AG04449 (cell line): ENCODE measurements at regions not wholly inside any gene's neighbourhood (a gene's known extent, or its start where the extent isn't known, plus 50 kb on each side); places are given as distances from the start of the nearest gene placed in this dataset.

Experiments used
- CTCF ChIA-PET: fragments of 350-600 bp; formaldehyde crosslinking; extraction: SDS; loops from one replicate; lab custom pipeline; 2021; ENCODE audit warnings: antibody characterized with exemption; lab: Yijun Ruan, JAX
- POLR2A ChIA-PET: fragments of 400-600, 350-600 bp; formaldehyde crosslinking; extraction: SDS; loops from one replicate; lab custom pipeline; 2020; ENCODE audit warnings: antibody characterized with exemption, inconsistent platforms; lab: Yijun Ruan, JAX
- DNase-seq: peaks from one replicate; pipeline ENCODE4 v3.0.0-alpha.2; 2010; ENCODE audit warnings: low read depth, low spot score
- H3K4me3 ChIP-seq: 2 replicates; pipeline ENCODE4 v1.5.1; 2011; ENCODE audit warnings: low read depth, mild to moderate bottlenecking, control low read depth, low read length
- TF ChIP-seq, protein P1 (sequence below): IDR thresholded peaks from one replicate; pipeline ENCODE4 v1.5.1; 2011; ENCODE audit warnings: mild to moderate bottlenecking, moderate library complexity, low read length, control low read depth, inconsistent platforms; ENCODE audit not compliant: insufficient read depth; ENCODE audit errors: missing control alignments

DNA sequence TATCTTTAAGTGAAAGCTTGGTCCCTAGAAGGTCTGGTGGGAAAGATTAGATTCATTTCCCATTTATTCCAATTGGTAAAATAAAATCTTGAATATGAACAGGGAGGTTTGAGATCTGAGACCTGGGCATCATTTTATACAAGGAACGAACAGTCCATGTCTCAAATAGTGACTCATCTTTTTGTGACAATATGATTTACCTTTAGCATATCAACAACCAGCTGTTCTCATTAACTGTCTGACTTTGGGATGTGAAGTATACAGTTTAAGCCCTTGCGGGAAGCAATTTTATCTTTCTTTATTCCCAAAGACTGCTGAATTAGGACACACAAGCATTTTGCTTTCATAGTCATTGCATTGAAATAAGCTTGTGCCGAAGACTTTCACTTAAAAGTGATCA is 691.6 kb downstream of the ETS1 start:
- DNase-seq = no peak
- TF ChIP-seq, protein P1, sequence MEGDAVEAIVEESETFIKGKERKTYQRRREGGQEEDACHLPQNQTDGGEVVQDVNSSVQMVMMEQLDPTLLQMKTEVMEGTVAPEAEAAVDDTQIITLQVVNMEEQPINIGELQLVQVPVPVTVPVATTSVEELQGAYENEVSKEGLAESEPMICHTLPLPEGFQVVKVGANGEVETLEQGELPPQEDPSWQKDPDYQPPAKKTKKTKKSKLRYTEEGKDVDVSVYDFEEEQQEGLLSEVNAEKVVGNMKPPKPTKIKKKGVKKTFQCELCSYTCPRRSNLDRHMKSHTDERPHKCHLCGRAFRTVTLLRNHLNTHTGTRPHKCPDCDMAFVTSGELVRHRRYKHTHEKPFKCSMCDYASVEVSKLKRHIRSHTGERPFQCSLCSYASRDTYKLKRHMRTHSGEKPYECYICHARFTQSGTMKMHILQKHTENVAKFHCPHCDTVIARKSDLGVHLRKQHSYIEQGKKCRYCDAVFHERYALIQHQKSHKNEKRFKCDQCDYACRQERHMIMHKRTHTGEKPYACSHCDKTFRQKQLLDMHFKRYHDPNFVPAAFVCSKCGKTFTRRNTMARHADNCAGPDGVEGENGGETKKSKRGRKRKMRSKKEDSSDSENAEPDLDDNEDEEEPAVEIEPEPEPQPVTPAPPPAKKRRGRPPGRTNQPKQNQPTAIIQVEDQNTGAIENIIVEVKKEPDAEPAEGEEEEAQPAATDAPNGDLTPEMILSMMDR = no peak
- H3K4me3 ChIP-seq = no peak overlapping the region
- ChIA-PET CTCF (no interaction called here), POLR2A (no interaction called here)

DNA sequence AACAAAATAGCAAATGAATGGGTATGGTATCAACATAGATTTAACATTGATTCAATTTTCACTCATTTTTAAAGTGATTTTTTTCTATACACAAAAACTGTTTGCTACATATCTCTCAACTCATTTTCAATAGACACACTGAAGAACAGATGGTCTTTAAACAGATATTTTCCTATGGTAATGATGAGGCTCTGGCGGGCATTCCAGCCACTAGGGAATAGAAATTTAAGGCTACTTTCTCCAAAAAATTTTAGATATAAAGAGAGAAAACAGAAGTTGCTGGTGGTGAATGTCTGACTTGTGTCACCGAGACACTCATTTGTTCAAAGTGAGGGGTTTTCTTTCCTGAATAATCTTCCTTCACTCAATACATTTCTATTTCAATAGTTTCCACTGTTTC is 693.0 kb downstream of the ETS1 start:
- ChIA-PET CTCF (no interaction called here), POLR2A (no interaction called here)
- TF ChIP-seq, protein P1 = no peak
- DNase-seq = no peak
- no peak overlapping the region for H3K4me3 ChIP-seq

DNA sequence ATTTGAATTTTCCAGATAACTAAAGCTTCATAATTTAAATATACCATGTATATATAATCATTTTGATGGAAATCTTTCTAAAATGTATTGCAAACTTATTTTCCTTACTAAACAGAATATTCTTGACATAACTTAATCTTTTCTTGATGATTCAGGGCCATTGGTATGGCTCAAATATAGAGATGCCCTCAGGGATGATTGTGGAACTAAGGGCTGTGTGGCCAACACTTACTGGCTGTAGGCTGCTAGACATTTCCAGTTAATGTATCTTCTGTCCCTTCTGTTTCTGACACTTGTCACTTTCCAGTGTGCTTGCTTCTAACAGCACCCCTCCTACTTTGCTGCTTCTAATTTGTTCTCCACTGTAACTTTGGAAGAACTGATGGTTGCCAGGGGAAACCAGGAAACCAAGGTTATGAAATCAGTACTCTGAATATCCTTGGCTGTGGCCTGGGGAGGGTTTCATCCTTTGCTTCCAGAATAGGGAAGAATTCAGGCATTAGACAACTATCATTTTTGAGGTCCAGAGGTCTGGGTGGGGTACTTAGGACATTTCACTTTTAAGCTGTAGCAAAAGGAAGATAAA is 697.2 kb downstream of the ETS1 start:
- no peak overlapping the region for H3K4me3 ChIP-seq
- POLR2A ChIA-PET = no interaction called here
- TF ChIP-seq, protein P1 = no peak
- DNase-seq = no peak
- CTCF ChIA-PET = interaction anchor here (1.7 kb wide), 1 partner anchor 45 kb away, joined by 11 read pairs; no protein-coding TSS in a partner anchor

DNA sequence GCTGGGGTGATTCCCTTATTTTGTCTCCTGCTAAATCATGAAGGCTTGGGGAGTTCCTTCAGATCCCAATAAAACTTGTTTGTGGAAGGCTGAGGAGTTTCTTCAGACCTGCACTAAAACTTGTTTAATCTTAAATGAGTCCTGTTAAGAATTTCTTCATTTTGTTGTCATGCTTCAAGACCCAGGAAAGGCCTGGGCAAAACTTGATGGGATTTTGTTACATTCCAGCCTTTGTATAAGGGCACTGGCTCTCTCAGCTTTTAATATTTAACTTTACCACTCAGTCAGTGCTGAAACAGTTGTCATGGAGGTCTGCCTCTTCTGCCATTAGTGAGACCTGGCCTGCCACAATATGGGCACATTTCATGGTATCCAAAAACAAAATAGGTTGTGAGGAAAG is 699.0 kb downstream of the ETS1 start:
- TF ChIP-seq, protein P1 = no peak
- CTCF ChIA-PET = no interaction called here
- POLR2A ChIA-PET = no interaction called here
- DNase-seq = no peak
- H3K4me3 ChIP-seq = no peak overlapping the region

DNA sequence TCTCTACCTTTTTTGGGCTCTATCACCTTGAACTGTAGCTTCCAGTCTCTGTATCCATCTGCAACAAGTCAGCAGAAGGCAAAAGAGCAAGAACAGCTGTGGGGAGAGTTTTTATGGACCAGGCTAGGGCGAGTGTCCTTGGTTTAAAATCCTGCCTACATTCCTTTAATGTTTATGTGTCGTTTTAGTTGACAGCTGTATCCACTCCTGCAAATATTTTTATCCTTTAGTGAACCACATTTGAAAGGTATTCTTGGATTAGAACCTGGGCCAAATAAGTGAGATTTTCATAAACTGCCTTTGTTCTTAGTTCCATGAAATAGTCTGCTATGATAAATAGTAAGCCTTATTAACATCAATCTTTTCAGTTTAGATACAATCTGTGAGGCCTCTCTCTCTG is 712.2 kb downstream of the ETS1 start:
- no peak overlapping the region for H3K4me3 ChIP-seq
- POLR2A ChIA-PET = no interaction called here
- no peak for DNase-seq
- CTCF ChIA-PET = interaction anchor here (0.6 kb wide), 1 partner anchor 31 kb away, joined by 3 read pairs; no protein-coding TSS in a partner anchor
- TF ChIP-seq, protein P1 = no peak

DNA sequence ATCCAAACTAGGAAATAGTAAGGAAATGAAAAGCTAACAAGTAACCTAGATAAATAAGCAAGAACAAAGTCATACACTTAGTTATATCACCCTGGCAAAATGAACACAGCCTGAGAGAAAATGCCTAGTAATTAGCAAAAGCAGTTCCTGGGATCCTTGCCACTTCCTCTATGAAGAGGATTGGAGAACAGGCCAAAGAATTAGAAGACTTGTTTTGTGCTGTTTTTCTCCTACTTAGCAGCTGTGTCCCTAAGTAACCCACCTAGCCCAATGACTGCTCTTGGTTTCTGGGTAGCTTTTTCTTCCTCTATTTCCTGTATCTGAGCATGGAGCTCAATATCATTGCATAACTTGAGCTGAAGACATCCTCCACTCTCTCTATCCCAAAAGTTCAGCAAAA is 713.9 kb downstream of the ETS1 start:
- no peak for DNase-seq
- CTCF ChIA-PET = no interaction called here
- POLR2A ChIA-PET = no interaction called here
- no peak overlapping the region for H3K4me3 ChIP-seq
- TF ChIP-seq, protein P1 = no peak
